ENCODE measurements at regions not wholly inside any gene's neighbourhood (a gene's known extent, or its start where the extent isn't known, plus 50 kb on each side); places are given as distances from the start of the nearest gene placed in this dataset.
A peak's percentile ranks its signal among the peaks of the same experiment; 100 is the strongest.
"Not testable (repeated sequence)": the region's sequence is repeated elsewhere in the genome, so short reads cannot be mapped to it uniquely, and the experiment has no call there.

DNA sequence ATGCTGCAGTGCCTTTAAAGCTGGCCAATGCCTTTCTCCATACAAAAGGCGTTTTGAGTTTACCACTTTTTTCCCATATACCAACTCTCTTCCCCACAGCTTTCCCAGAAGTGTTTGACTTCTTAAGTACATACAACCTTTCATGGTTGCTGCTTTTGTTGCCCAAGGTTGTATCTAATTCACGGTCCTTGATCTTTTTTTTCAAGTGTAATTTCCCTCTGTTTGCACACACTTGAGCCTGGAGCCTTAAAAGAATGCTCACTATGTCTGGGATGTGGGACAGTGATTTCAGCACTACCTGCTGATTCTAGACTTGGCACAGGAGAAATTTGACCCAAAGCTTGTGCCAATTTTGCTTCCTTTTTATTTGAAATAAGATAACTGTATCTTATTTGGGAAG lies 324.7 kb downstream of the ANAPC1 start:
- H3K27me3 ChIP-seq; H3K4me3 ChIP-seq; H3K9me3 ChIP-seq; H3K36me3 ChIP-seq; intact Hi-C loops (cut with DNase I); H3K4me1 ChIP-seq; DNase-seq (ENCODE audit: low spot score in 2 of 2); H3K27ac ChIP-seq: not testable (repeated sequence)

DNA sequence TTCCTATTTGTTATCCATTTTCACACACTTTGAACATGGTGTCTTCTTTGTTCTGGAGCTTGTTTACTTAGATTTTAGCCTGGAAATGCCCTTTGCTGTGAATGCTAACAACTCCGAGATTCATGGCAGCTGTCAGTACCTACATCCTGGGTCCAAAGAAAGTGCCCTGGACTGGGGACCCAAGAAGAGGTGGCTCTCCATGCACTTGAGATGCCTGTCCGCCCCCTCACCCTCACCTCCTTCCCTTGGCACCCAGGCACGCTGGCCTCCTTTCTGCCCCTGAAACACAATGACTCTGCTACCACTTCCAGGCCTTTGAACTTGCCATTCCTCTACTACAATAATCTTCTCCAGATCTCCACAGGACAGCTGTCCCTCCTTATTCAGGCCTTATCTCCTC lies 324.2 kb downstream of the ANAPC1 start:
- H3K27me3 ChIP-seq; intact Hi-C loops (cut with DNase I); H3K9me3 ChIP-seq; H3K4me3 ChIP-seq; DNase-seq (ENCODE audit: low spot score in 2 of 2); H3K36me3 ChIP-seq; H3K4me1 ChIP-seq; H3K27ac ChIP-seq: not testable (repeated sequence)

DNA sequence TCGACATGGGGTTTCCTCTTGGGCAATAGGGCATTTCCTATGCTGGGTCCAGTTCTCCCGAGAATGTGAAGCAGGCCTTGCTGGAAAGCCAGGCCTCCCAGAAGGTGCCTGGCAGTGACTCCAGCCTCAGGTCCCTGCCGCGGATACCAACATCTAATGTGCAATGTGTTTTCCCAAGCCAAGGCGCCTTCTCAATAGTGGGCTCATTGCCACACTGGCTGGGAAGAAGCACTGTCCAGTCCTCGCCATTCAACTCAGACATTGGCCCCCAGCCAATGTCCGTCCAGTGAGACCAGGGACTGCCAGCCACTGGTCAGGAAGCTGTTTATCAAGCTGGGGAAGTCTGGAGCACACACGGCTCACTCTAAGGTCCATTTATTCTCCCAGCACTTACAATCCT lies 317.9 kb downstream of the ANAPC1 start:
- H3K27me3 ChIP-seq; H3K4me1 ChIP-seq; H3K9me3 ChIP-seq; intact Hi-C loops (cut with DNase I); H3K4me3 ChIP-seq; H3K36me3 ChIP-seq; H3K27ac ChIP-seq: not testable (repeated sequence)
- DNase-seq (ENCODE audit: low spot score in 2 of 2): peak in 1 of 2 donors; percentile 80

DNA sequence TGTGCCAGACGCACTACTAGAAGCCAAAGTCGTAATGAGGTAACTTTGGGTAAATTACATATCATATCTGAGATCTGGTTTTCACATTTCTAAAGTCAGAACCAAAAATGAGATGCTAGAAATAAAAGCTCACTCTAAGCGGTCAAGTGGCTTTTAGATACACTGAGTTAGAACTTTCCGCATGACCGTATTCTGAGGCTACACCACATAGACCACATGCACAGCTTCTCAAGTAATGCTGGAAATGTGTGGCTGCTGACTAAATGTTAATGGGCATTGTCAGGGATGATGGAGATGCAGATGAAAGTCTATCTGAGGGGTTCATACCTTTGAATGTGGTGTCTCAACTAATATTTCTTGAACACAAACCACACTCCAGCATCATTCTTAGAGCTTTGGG lies 316.8 kb downstream of the ANAPC1 start:
- DNase-seq (ENCODE audit: low spot score in 2 of 2); H3K4me3 ChIP-seq; H3K27ac ChIP-seq; H3K4me1 ChIP-seq; H3K36me3 ChIP-seq; H3K9me3 ChIP-seq; H3K27me3 ChIP-seq; intact Hi-C loops (cut with DNase I): not testable (repeated sequence)

DNA sequence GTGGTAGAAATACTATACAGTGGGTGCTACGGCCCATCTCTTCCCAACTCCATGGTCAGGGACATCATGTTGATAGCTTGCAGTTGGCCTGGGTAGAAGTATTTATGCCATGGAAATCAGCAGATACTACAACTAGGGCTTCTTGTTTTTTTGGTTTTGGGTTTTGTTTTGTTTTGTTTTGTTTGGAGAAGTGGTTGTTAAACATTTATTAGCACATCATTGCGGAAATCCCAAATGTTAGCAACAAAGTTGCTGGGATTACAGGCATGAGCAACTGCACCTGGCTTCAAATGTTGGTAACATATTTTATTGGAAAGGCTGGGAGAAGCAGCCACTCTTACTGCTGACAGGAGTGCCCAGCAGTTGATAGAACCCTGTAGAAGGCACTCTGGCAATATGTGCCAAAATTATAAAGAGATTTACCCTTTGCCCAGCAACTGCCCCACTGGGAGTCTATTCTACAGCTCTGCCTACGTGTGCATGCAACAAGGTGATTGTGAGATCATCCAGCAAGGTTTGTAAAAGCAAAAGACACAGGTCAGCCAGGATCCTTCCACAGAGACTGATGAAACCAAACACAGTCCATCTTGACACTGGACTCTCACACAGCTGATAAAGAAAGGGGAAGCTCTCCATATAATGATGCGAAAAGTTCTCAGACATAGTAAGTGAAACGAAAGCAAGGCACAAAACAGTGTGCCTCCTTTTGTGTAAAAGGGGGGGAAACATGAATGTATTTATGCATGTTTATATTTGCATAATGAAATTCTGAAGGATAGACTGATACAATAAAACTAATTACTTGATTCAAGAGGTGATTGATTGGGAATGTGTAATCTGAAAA lies 314.4 kb downstream of the ANAPC1 start:
- intact Hi-C loops (cut with DNase I); H3K36me3 ChIP-seq; H3K27me3 ChIP-seq; H3K4me1 ChIP-seq; H3K9me3 ChIP-seq; H3K27ac ChIP-seq; H3K4me3 ChIP-seq; DNase-seq (ENCODE audit: low spot score in 2 of 2): not testable (repeated sequence)

DNA sequence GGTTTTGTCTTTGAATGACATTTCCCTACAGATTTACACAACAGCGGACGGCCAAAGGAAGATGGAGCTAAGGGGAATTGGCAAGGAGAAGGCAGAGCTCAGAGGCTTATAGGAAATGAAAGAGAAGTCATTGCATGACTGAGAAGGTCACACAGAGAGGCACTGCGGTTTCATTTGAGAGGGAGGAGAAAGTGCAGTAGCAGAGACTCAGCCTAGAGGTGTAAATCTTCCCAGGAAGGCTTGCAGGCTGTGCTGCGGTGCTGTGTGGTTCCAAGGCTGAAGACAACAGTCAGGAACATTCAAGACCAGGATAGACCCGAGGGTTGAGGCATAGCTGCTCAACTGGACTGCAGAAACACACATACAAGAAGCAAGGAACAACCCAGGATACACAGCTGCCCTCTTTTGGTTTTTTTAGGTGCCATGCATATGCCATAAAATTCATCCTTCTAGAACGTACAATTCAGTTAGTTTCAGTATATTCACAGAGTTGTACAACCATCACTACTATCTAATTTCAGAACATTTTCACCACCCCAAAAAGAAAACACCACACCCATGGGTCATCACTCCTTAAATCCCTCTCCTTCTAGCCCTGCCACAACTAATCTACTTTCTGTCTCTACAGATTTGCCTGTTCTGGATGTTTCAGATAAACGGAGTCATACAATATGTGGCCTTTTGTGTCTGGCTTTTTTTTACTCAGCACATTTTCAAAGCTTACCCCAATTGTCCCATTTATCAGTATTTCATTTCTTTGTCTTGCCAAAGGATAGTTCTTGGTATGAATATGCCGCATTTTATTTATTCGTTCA lies 313.5 kb downstream of the ANAPC1 start:
- H3K27ac ChIP-seq; DNase-seq (ENCODE audit: low spot score in 2 of 2); H3K27me3 ChIP-seq; H3K36me3 ChIP-seq; H3K4me1 ChIP-seq; H3K9me3 ChIP-seq; H3K4me3 ChIP-seq; intact Hi-C loops (cut with DNase I): not testable (repeated sequence)

DNA sequence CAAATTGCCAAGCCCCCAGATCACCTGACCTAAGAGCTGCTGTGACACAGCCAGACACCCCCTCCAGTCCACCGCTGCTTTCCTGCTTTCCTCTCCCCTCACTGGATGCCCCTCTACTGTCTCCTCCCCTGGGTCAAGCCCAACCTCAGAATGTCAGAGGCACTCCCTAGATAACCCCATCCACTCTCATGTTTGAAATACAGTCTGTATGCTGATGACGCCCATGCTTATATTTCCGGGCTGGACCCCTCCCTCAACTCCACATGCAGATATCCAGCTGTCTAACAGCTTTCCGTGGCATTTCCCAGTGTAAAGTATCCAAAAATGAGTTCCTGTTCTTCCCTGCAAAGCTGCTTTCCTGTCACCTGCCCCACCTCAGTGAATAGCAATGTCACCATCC lies 309.2 kb downstream of the ANAPC1 start:
- H3K9me3 ChIP-seq; intact Hi-C loops (cut with DNase I); DNase-seq (ENCODE audit: low spot score in 2 of 2); H3K27ac ChIP-seq; H3K36me3 ChIP-seq; H3K4me3 ChIP-seq; H3K27me3 ChIP-seq; H3K4me1 ChIP-seq: not testable (repeated sequence)

DNA sequence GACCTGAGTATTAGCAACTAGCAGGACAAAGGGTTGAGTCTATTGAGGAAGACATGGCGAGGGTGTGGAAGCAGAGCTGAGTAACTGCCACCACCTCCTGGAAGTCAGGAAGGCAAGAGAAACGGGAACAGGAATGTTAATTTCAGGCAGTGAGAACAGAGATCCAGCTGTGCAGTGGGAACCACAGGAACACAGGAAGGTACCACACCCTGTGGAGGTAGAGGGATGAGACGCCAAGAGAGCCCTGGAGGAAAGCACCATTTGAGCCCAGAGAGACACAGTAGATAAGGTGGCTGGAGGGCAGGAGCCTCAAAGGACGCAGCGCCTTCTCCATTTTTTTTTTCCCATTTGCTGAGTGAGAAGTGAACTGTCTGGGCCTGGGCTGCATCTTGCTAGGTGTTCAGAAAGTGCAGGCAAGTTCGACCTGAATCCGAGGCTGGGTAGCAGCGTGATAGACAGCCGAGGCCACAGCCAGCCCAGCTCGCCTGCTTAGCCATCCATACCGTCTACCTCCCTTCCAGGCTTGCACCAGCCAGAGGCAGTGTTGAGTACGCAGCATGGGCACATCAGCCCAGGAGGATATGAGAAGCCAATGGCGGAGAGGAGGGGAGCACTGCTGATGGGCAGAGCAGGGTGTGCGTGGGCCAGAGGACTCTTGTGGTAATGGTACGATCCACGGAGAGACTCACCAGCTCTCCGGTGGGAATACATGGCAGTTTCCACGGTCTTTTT lies 306.7 kb downstream of the ANAPC1 start:
- H3K27ac ChIP-seq; H3K36me3 ChIP-seq; H3K27me3 ChIP-seq; H3K9me3 ChIP-seq; intact Hi-C loops (cut with DNase I); DNase-seq (ENCODE audit: low spot score in 2 of 2); H3K4me3 ChIP-seq; H3K4me1 ChIP-seq: not testable (repeated sequence)

DNA sequence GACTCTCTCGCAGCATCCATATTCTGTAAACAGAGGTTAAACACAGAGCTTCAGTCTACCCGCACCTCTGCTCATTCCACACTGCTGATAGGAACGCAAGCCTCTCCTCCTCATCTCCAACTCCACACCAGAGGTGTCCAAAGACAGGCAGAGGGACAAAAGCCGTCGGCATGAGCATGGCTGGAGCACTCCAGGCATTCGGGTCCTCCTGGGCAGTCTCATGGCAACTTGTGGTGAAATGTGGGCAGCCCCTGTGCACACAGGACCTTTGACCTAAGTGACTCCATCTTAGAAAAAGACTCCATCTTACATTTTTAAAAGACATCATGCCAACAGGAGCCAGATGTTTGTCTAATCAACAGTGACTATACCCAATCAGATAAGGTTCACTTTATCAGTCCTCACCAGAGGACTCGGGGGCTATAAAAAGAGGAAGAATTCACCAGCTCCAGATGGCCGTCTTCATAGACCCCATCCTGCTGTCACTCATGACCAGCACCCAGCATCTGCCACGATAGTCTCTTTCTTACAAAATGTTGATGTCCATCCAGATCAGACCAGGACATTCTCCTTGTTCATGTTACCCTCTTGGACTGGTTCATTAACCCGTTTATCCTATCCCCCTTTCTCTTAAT lies 304.4 kb downstream of the ANAPC1 start:
- H3K4me1 ChIP-seq; H3K27me3 ChIP-seq; H3K36me3 ChIP-seq; H3K4me3 ChIP-seq; intact Hi-C loops (cut with DNase I); H3K9me3 ChIP-seq; H3K27ac ChIP-seq; DNase-seq (ENCODE audit: low spot score in 2 of 2): not testable (repeated sequence)

DNA sequence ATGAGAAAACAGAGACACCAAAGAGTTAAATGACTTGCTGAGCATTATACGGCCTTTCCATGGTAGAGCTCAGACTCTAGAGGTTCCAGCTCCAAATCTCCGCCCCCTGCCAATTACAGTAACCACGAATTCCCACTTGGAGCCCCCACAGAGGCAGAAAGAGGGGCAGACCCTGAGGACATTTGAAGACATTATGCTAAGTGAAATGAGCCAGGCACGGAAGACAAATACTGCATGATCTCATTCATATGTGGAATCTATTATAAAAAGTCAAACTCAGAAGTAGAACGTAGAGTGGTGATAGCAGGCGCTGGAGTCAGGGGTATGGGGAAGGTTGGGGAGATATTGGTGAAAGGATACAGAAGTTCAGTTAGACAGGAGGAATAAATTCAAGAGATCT lies 303.4 kb downstream of the ANAPC1 start:
- intact Hi-C loops (cut with DNase I); H3K36me3 ChIP-seq: not testable (repeated sequence)

DNA sequence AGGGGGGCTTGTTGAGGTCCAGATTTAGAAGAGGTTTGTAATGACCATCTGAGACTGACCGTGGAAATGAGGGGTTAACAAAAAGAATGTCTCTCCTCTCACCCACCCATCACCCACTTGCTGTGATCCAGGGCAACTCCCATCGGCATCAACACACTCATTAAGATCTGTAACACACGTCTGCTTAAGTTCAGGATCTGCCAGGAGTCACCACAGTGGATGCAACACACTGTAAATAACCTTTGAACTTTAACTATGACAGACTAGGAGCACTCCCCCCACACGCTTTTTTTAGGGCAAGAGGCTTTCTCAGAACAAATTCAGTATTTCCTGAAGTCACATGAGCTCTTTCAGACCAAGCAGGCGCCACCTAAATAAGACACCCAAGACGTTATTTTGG lies 301.9 kb downstream of the ANAPC1 start:
- intact Hi-C loops (cut with DNase I); H3K27me3 ChIP-seq; H3K27ac ChIP-seq; H3K4me1 ChIP-seq; H3K9me3 ChIP-seq; DNase-seq (ENCODE audit: low spot score in 2 of 2); H3K4me3 ChIP-seq; H3K36me3 ChIP-seq: not testable (repeated sequence)

More for the DNA sequence above, 303.4 kb downstream of the ANAPC1 start:
- DNase-seq (ENCODE audit: low spot score in 2 of 2); H3K4me1 ChIP-seq; H3K27me3 ChIP-seq; H3K9me3 ChIP-seq; H3K27ac ChIP-seq; H3K4me3 ChIP-seq: not testable (repeated sequence)

DNA sequence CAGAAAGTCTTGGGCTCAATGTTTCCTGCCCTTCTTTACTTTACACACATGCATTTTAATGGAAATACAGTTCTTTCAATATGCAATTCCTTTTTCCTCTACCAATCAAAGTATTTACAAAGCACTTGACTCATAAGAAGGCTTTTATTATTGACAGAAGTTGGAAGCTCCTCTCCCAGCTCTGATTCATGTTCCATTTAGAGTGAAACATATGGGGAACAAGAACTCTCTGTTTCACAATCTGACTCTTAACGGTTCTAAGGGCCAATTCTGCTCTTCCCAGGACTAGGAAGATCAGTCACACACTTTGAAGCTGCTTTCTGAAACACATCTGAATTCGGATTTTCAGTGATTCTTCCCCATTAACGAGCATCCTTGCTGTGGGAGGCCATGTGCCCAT lies 300.5 kb downstream of the ANAPC1 start:
- H3K27me3 ChIP-seq; DNase-seq (ENCODE audit: low spot score in 2 of 2); intact Hi-C loops (cut with DNase I); H3K36me3 ChIP-seq; H3K4me3 ChIP-seq; H3K4me1 ChIP-seq; H3K9me3 ChIP-seq; H3K27ac ChIP-seq: not testable (repeated sequence)

DNA sequence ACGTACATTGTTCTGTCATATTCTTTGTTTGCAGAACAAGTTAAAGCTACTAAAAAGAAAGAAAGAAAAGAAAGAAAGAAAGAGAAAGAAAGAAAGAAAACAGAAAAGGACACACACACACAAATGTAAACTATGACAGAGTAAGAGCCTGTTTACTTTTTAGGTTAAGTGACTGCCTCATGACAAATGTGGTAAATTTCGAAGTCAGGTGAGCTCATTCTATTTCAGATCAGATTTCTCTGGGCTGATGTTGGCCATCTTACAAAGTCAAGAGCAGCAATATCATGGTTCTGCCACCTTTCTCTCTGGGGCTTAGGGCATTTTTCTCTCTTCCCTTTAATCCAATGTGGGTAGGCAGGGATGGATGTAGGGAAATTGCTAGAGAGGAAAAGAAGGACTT lies 299.5 kb downstream of the ANAPC1 start:
- DNase-seq (ENCODE audit: low spot score in 2 of 2): not testable (repeated sequence)

More for the DNA sequence above, 299.5 kb downstream of the ANAPC1 start:
- H3K4me3 ChIP-seq; H3K4me1 ChIP-seq; H3K27ac ChIP-seq; intact Hi-C loops (cut with DNase I); H3K36me3 ChIP-seq; H3K27me3 ChIP-seq; H3K9me3 ChIP-seq: not testable (repeated sequence)

All from ascending aorta (tissue), 2 donors.